ENCODE measurements at regions not wholly inside any gene's neighbourhood (a gene's known extent, or its start where the extent isn't known, plus 50 kb on each side); places are given as distances from the start of the nearest gene placed in this dataset.
A peak's percentile ranks its signal among the peaks of the same experiment; 100 is the strongest.

GRCh38 chrX:148268673-148269072 is 231.7 kb upstream of the AFF2 start:
- no peaks in the 10 kb centered on the region for H3K36me3 ChIP-seq (ENCODE audit: insufficient read depth, low read length)
- H3K9me3 ChIP-seq (ENCODE audit: control insufficient read depth in 1 of 2, insufficient read depth in 1 of 2, low read length in 2 of 2), result peaks cover 0 to 5% of the 10 kb centered on the region in 2 experiments
- H3K27ac ChIP-seq (ENCODE audit: low read depth in 1 of 2, low read length in 2 of 2), result no peak overlapping the region
- POLR2A ChIA-PET, result no interaction called here
- H3K4me1 Mint-ChIP-seq (ENCODE audit: low read depth), result peaks cover 18% of the 10 kb centered on the region
- H3K4me3 ChIP-seq (ENCODE audit: low read length), result no peak overlapping the region
- no peaks in the 10 kb centered on the region for H3K27me3 ChIP-seq (ENCODE audit: control insufficient read depth in 1 of 2, insufficient read depth in 2 of 2, low read length in 2 of 2)
- DNase-seq (no peak), ATAC-seq (ENCODE audit: poor library complexity) (no peak)
- no peaks in the 10 kb centered on the region for H3K36me3 Mint-ChIP-seq (ENCODE audit: low read depth)
- no peak overlapping the region for H3K27ac Mint-ChIP-seq
- no peak overlapping the region for H3K4me3 Mint-ChIP-seq
- H3K27me3 Mint-ChIP-seq, result no peaks in the 10 kb centered on the region
- TF ChIP-seq CTCF (IDR thresholded peaks at IDR 0.05), result no peak
- H3K9me3 Mint-ChIP-seq, result peaks cover 2% of the 10 kb centered on the region
- intact Hi-C loops (cut with DNase I, micrococcal nuclease), result no loop called here
- CTCF ChIA-PET, result no interaction called here
- H3K4me1 ChIP-seq (ENCODE audit: insufficient read depth, low read length), result no peaks in the 10 kb centered on the region

GRCh38 chrX:148269513-148269912 is 230.9 kb upstream of the AFF2 start:
- Mint-ChIP-seq H3K36me3 (ENCODE audit: low read depth) (no peaks in the 10 kb centered on the region), H3K4me3 (no peak overlapping the region), H3K27me3 (no peaks in the 10 kb centered on the region), H3K9me3 (peaks cover 1% of the 10 kb centered on the region), H3K4me1 (ENCODE audit: low read depth) (peaks cover 18% of the 10 kb centered on the region), H3K27ac (no peak overlapping the region)
- TF ChIP-seq CTCF (IDR thresholded peaks at IDR 0.05), result no peak
- H3K36me3 ChIP-seq (ENCODE audit: insufficient read depth, low read length), result no peaks in the 10 kb centered on the region
- DNase-seq (no peak), ATAC-seq (ENCODE audit: poor library complexity) (no peak)
- ChIA-PET POLR2A (no interaction called here), CTCF (no interaction called here)
- intact Hi-C loops (cut with DNase I, micrococcal nuclease), result no loop called here
- no peak overlapping the region for H3K4me3 ChIP-seq (ENCODE audit: low read length)
- H3K4me1 ChIP-seq (ENCODE audit: insufficient read depth, low read length), result no peaks in the 10 kb centered on the region
- H3K9me3 ChIP-seq (ENCODE audit: control insufficient read depth in 1 of 2, insufficient read depth in 1 of 2, low read length in 2 of 2), result peaks cover 0 to 5% of the 10 kb centered on the region in 2 experiments
- no peak overlapping the region for H3K27ac ChIP-seq (ENCODE audit: low read depth in 1 of 2, low read length in 2 of 2)
- H3K27me3 ChIP-seq (ENCODE audit: control insufficient read depth in 1 of 2, insufficient read depth in 2 of 2, low read length in 2 of 2), result no peaks in the 10 kb centered on the region

- H3K27me3 ChIP-seq (ENCODE audit: control insufficient read depth in 1 of 2, insufficient read depth in 2 of 2, low read length in 2 of 2), result no peaks in the 10 kb centered on the region
- TF ChIP-seq CTCF (IDR thresholded peaks at IDR 0.05), result no peak
- no peak overlapping the region for H3K27ac ChIP-seq (ENCODE audit: low read depth in 1 of 2, low read length in 2 of 2)
- H3K4me1 ChIP-seq (ENCODE audit: insufficient read depth, low read length), result no peaks in the 10 kb centered on the region
- CTCF ChIA-PET, result no interaction called here
- no peak overlapping the region for H3K4me3 ChIP-seq (ENCODE audit: low read length)
- Mint-ChIP-seq H3K27me3 (no peaks in the 10 kb centered on the region), H3K27ac (no peak overlapping the region), H3K9me3 (no peaks in the 10 kb centered on the region), H3K4me3 (no peak overlapping the region), H3K4me1 (ENCODE audit: low read depth) (peaks cover 27% of the 10 kb centered on the region), H3K36me3 (ENCODE audit: low read depth) (no peaks in the 10 kb centered on the region)
- peak in 3 of 14 experiments; percentile 12 to 45 (median 24) for DNase-seq
- H3K9me3 ChIP-seq (ENCODE audit: control insufficient read depth in 1 of 2, insufficient read depth in 1 of 2, low read length in 2 of 2), result peaks cover 0 to 5% of the 10 kb centered on the region in 2 experiments
- intact Hi-C loops (cut with DNase I, micrococcal nuclease), result no loop called here
- no peaks in the 10 kb centered on the region for H3K36me3 ChIP-seq (ENCODE audit: insufficient read depth, low read length)
- peak; percentile 43 for ATAC-seq (ENCODE audit: poor library complexity)
- POLR2A ChIA-PET, result no interaction called here
Observed at GRCh38 chrX:148270499-148270898, 229.9 kb upstream of the AFF2 start.
